OCI-LY3 (cell line): ENCODE measurements at regions not wholly inside any gene's neighbourhood (a gene's known extent, or its start where the extent isn't known, plus 50 kb on each side); places are given as distances from the start of the nearest gene placed in this dataset.

Experiments used
- EZH2phosphoT487 ChIP-seq: fragments of 200-600 bp; shearing (Covaris generic); IDR thresholded peaks from 2 replicates; pipeline ENCODE4 v1.6.1; 2018; ENCODE audit warnings: antibody characterized with exemption, mixed run types, low read depth
- TF ChIP-seq, protein P1 (sequence below): fragments of 200-600, 300-600 bp; sonication (generic); IDR thresholded peaks from 2 replicates; pipeline ENCODE4 v1.5.1; 2014; ENCODE audit warnings: antibody characterized with exemption, low read length, low read depth

DNA sequence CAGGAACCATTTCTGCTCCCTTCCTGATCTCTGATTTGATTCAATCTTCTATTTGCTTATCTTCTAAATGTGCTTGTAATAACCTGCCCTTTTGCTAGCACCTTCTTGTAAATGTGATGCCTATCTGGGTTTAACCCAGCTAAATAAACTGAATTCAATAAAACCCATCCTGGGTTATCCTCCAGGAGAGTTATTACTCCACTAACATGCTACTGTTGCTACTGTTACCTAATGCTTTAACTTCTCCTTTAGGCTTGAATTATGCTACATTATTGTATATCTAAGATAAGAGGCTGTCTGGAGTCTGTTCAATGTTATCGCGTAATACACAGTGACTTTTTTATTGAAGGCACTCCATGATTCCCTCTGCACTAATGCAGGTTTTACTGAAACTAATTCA lies 206.5 kb upstream of the CTAGE1 start:
- TF ChIP-seq, protein P1, sequence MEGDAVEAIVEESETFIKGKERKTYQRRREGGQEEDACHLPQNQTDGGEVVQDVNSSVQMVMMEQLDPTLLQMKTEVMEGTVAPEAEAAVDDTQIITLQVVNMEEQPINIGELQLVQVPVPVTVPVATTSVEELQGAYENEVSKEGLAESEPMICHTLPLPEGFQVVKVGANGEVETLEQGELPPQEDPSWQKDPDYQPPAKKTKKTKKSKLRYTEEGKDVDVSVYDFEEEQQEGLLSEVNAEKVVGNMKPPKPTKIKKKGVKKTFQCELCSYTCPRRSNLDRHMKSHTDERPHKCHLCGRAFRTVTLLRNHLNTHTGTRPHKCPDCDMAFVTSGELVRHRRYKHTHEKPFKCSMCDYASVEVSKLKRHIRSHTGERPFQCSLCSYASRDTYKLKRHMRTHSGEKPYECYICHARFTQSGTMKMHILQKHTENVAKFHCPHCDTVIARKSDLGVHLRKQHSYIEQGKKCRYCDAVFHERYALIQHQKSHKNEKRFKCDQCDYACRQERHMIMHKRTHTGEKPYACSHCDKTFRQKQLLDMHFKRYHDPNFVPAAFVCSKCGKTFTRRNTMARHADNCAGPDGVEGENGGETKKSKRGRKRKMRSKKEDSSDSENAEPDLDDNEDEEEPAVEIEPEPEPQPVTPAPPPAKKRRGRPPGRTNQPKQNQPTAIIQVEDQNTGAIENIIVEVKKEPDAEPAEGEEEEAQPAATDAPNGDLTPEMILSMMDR = no peak
- no peak for TF ChIP-seq EZH2phosphoT487
